HCT116 (cell line): ENCODE measurements at regions not wholly inside any gene's neighbourhood (a gene's known extent, or its start where the extent isn't known, plus 50 kb on each side); places are given as distances from the start of the nearest gene placed in this dataset.

Experiments
- ATAC-seq: fragments of 200-7000 bp; cut with Tn5 transposase; 2 replicates; pipeline ENCODE4 v1.9.1; 2020; ENCODE audit warnings: mild to moderate bottlenecking, moderate library complexity
- BruUV-seq: library from RNA; stranded (reverse); fragments of 400-500 nt; replicated peaks from 2 replicates; lab custom pipeline; 2021; lab: Mats Ljungman, UMichigan
- CTCF ChIA-PET: fragments of 300-600 bp; sonication (Branson Sonifier 250); formaldehyde crosslinking; loops from one replicate; lab custom pipeline; 2021; ENCODE audit warnings: antibody characterized with exemption; lab: Charles Lee
- POLR2A ChIA-PET: fragments of 300-600, 350-600 bp; sonication (Branson Sonifier 250); formaldehyde crosslinking; loops from one replicate; lab custom pipeline; 2021; ENCODE audit warnings: antibody characterized with exemption; lab: Charles Lee
- RAD21 ChIA-PET, 2 experiments: fragments of 300-600 bp; sonication (Branson Sonifier 250); formaldehyde crosslinking; loops; one replicate each; lab custom pipeline; 2023; ENCODE audit warnings: low total read pairs in 2 of 2; ENCODE audit not compliant: uncharacterized antibody in 2 of 2, unreplicated experiment in 2 of 2, low non-redundant PET in 1 of 2; lab: Charles Lee
- DNase-seq: peaks from one replicate; pipeline ENCODE4 v3.0.0-alpha.2; 2010; ENCODE audit warnings: low read depth, low spot score
- H2AFZ ChIP-seq: fragments of 200-600 bp; shearing (Covaris generic), sonication (generic); 2 replicates; pipeline ENCODE4 v1.6.1; 2017; ENCODE audit warnings: low read depth, mixed run types, mixed read lengths, antibody characterized with exemption, low read length; ENCODE audit not compliant: poor library complexity, severe bottlenecking
- H3K27ac ChIP-seq: 2 replicates; pipeline ENCODE4 v1.5.1; 2012; ENCODE audit warnings: low read depth, low read length
- H3K27me3 ChIP-seq: fragments of 200-600 bp; sonication (generic); 2 replicates; pipeline ENCODE4 v1.6.1; 2016; ENCODE audit warnings: mixed run types, low read length, mixed read lengths; ENCODE audit not compliant: insufficient read depth
- H3K36me3 ChIP-seq, 2 experiments: fragments of 200-500 bp in 1 of 2; fragments of 200-600 bp in 1 of 2; sonication (Bioruptor generic) in 1 of 2; sonication (generic) in 1 of 2; 2 replicates each; pipeline versions ENCODE4 v1.5.1 to v1.6.1; 2014 to 2016; ENCODE audit warnings: low read length in 2 of 2, inconsistent platforms in 1 of 2, mixed read lengths in 1 of 2, mixed run types in 1 of 2; ENCODE audit not compliant: insufficient read depth in 2 of 2, control insufficient read depth in 1 of 2
- H3K4me1 ChIP-seq, 2 experiments: fragments of 200-600 bp in 1 of 2; sonication (generic) in 1 of 2; 2 replicates each; pipeline versions ENCODE4 v1.5.1 to v1.6.1; 2012 to 2017; ENCODE audit warnings: low read length in 2 of 2, inconsistent platforms in 1 of 2, mild to moderate bottlenecking in 1 of 2, mixed read lengths in 1 of 2, mixed run types in 1 of 2, moderate library complexity in 1 of 2; ENCODE audit not compliant: insufficient read depth in 2 of 2, control insufficient read depth in 1 of 2
- H3K4me2 ChIP-seq: fragments of 200-600 bp; sonication (generic); 2 replicates; pipeline ENCODE4 v1.6.1; 2017; ENCODE audit warnings: mixed run types, low read length, mixed read lengths
- H3K4me3 ChIP-seq, 2 experiments: fragments of 200-600 bp in 1 of 2; sonication (generic) in 1 of 2; replicated peaks in 1 of 2; 2 replicates each; pipeline ENCODE4 v1.5.1; 2011 to 2016; ENCODE audit warnings: low read length in 2 of 2, control low read depth in 1 of 2, low read depth in 1 of 2, mild to moderate bottlenecking in 1 of 2, mixed read lengths in 1 of 2, mixed run types in 1 of 2
- H3K79me2 ChIP-seq: fragments of 200-600 bp; sonication (generic); 2 replicates; pipeline ENCODE4 v1.6.1; 2017; ENCODE audit warnings: mild to moderate bottlenecking, mixed run types, low read length, moderate library complexity, mixed read lengths; ENCODE audit not compliant: insufficient read depth
- H3K9ac ChIP-seq: fragments of 200-600 bp; sonication (generic); 2 replicates; pipeline ENCODE4 v1.6.1; 2016; ENCODE audit warnings: low read length, mixed read lengths
- H3K9me2 ChIP-seq: fragments of 200-600 bp; sonication (generic), shearing (Covaris generic); 2 replicates; pipeline ENCODE4 v1.6.1; 2017; ENCODE audit warnings: mixed run types, mild to moderate bottlenecking, moderate library complexity; ENCODE audit not compliant: insufficient read depth
- H3K9me3 ChIP-seq, 2 experiments: fragments of 200-500 bp in 1 of 2; fragments of 200-600 bp in 1 of 2; sonication (Bioruptor generic) in 1 of 2; sonication (generic) in 1 of 2; 2 replicates each; pipeline ENCODE4 v1.6.1; 2014 to 2017; ENCODE audit warnings: low read length in 2 of 2, mixed read lengths in 2 of 2, inconsistent platforms in 1 of 2, low read depth in 1 of 2, mild to moderate bottlenecking in 1 of 2, mixed run types in 1 of 2, moderate library complexity in 1 of 2; ENCODE audit not compliant: control insufficient read depth in 1 of 2, insufficient read depth in 1 of 2
- H4K20me1 ChIP-seq: fragments of 200-600 bp; sonication (generic), shearing (Covaris generic); 2 replicates; pipeline ENCODE4 v1.6.1; 2017; ENCODE audit warnings: mixed run types, mild to moderate bottlenecking, moderate library complexity; ENCODE audit not compliant: insufficient read depth
- ATF3 ChIP-seq: IDR thresholded peaks from 2 replicates; pipeline ENCODE4 v1.6.1; 2012
- CBX3 ChIP-seq: IDR thresholded peaks from 2 replicates; pipeline ENCODE4 v1.6.1; 2012; ENCODE audit warnings: low read depth
- CEBPB ChIP-seq: IDR thresholded peaks from 2 replicates; pipeline ENCODE4 v1.6.1; 2012; ENCODE audit warnings: low read depth
- CTCF ChIP-seq, 3 experiments: fragments of 200-600 bp in 1 of 3; sonication (generic) in 1 of 3; IDR thresholded peaks in 2 of 3; conservative IDR thresholded peaks in 1 of 3; 2 replicates each; pipeline ENCODE4 v1.5.1; 2012 to 2017; ENCODE audit warnings: low read depth in 2 of 3, low read length in 2 of 3, antibody characterized with exemption in 1 of 3, borderline replicate concordance in 1 of 3, control low read depth in 1 of 3, mild to moderate bottlenecking in 1 of 3, mixed read lengths in 1 of 3, mixed run types in 1 of 3, moderate library complexity in 1 of 3; ENCODE audit not compliant: insufficient read depth in 1 of 3
- EGR1 ChIP-seq: IDR thresholded peaks from 2 replicates; pipeline ENCODE4 v1.6.1; 2012; ENCODE audit warnings: low read depth
- EZH2 ChIP-seq: fragments of 200-600 bp; sonication (generic); IDR thresholded peaks from 2 replicates; pipeline ENCODE4 v1.6.1; 2017; ENCODE audit warnings: antibody characterized with exemption, mixed run types
- EZH2phosphoT487 ChIP-seq: fragments of 200-600 bp; IDR thresholded peaks from 2 replicates; pipeline ENCODE4 v1.6.1; 2018; ENCODE audit warnings: antibody characterized with exemption, borderline replicate concordance
- FOSL1 ChIP-seq: IDR thresholded peaks from 2 replicates; pipeline ENCODE4 v1.6.1; 2012; ENCODE audit warnings: low read depth
- JUND ChIP-seq: IDR thresholded peaks from 2 replicates; pipeline ENCODE4 v1.6.1; 2012
- MAX ChIP-seq: IDR thresholded peaks from 2 replicates; pipeline ENCODE4 v1.6.1; 2012
- POLR2A ChIP-seq: IDR thresholded peaks from 2 replicates; pipeline ENCODE4 v1.7.0; 2011; ENCODE audit warnings: borderline replicate concordance; ENCODE audit not compliant: insufficient read depth, insufficient read length; ENCODE audit errors: extremely low read depth
- POLR2AphosphoS5 ChIP-seq: IDR thresholded peaks from 2 replicates; pipeline ENCODE4 v1.6.1; 2011; ENCODE audit warnings: mild to moderate bottlenecking, low read depth, low read length, moderate library complexity
- RAD21 ChIP-seq: IDR thresholded peaks from 2 replicates; pipeline ENCODE4 v1.6.1; 2012; ENCODE audit warnings: low read depth, mild to moderate bottlenecking
- SIN3A ChIP-seq: IDR thresholded peaks from 2 replicates; pipeline ENCODE4 v1.6.1; 2012; ENCODE audit warnings: low read depth
- SP1 ChIP-seq: IDR thresholded peaks from 2 replicates; pipeline ENCODE4 v1.6.1; 2012; ENCODE audit warnings: low read depth
- TCF7L2 ChIP-seq: IDR thresholded peaks from 2 replicates; pipeline ENCODE4 v1.7.0; 2011; ENCODE audit warnings: borderline replicate concordance, inconsistent platforms; ENCODE audit not compliant: insufficient read depth, insufficient read length; ENCODE audit errors: extremely low read depth
- YY1 ChIP-seq: IDR thresholded peaks from 2 replicates; pipeline ENCODE4 v1.6.1; 2011; ENCODE audit warnings: low read length, low read depth, moderate library complexity, mild to moderate bottlenecking; ENCODE audit not compliant: insufficient replicate concordance; ENCODE audit errors: extremely low read depth
- ZFX ChIP-seq: fragments of 450-650 bp; IDR thresholded peaks from 2 replicates; pipeline ENCODE4 v1.6.1; 2017
- ZNF274 ChIP-seq: fragments of 200-500 bp; sonication (Bioruptor generic); IDR thresholded peaks from 2 replicates; pipeline ENCODE4 v1.6.1; 2014; ENCODE audit warnings: mild to moderate bottlenecking, low read depth, low read length, inconsistent platforms
- intact Hi-C: fragments of 100-400 bp; cut with micrococcal nuclease; formaldehyde crosslinking; loops from 2 replicates; pipeline ENCODE4 v1.10.0; 2022
- TF ChIP-seq, protein P1 (sequence below): IDR thresholded peaks from 2 replicates; pipeline ENCODE4 v1.6.1; 2011; ENCODE audit warnings: mild to moderate bottlenecking, low read length, moderate library complexity; ENCODE audit not compliant: insufficient replicate concordance; ENCODE audit errors: extremely low read depth

- no peak for TF ChIP-seq CTCF (IDR thresholded peaks at IDR 0.05 in 2 of 3, conservative IDR thresholded peaks at IDR 0.05 in 1 of 3; ENCODE audit: borderline replicate concordance in 1 of 3, insufficient read depth in 1 of 3, low read depth in 2 of 3, low read length in 2 of 3)
Measured at GRCh38 chr10:105953056-105953455, 1211.5 kb downstream of the SORCS1 start (continued).

GRCh38 chr10:105952153-105952552 lies 1212.4 kb downstream of the SORCS1 start:
- H3K27me3 ChIP-seq, result no peaks in the 10 kb centered on the region
- H3K9me2 ChIP-seq, result no peaks in the 10 kb centered on the region
- no peaks in the 10 kb centered on the region for H3K36me3 ChIP-seq
- H3K4me2 ChIP-seq, result no peak overlapping the region
- H3K27ac ChIP-seq, result no peak overlapping the region
- intact Hi-C loops, result no loop called here
- ChIA-PET RAD21 (no interaction called here), CTCF (no interaction called here), POLR2A (no interaction called here)
- no peaks in the 10 kb centered on the region for H3K4me1 ChIP-seq
- TF ChIP-seq RAD21 (no peak), EZH2 (no peak), YY1 (no peak), CEBPB (no peak), POLR2A (no peak), MAX (no peak), EZH2phosphoT487 (no peak), CTCF (IDR thresholded peaks at IDR 0.05 in 2 of 3, conservative IDR thresholded peaks at IDR 0.05 in 1 of 3; ENCODE audit: borderline replicate concordance in 1 of 3, insufficient read depth in 1 of 3, low read depth in 2 of 3, low read length in 2 of 3) (no peak), SP1 (no peak), EGR1 (no peak), ZNF274 (no peak), POLR2AphosphoS5 (no peak), ZFX (no peak), JUND (no peak), TCF7L2 (no peak), SIN3A (no peak), FOSL1 (no peak), ATF3 (no peak), CBX3 (no peak)
- TF ChIP-seq, protein P1, sequence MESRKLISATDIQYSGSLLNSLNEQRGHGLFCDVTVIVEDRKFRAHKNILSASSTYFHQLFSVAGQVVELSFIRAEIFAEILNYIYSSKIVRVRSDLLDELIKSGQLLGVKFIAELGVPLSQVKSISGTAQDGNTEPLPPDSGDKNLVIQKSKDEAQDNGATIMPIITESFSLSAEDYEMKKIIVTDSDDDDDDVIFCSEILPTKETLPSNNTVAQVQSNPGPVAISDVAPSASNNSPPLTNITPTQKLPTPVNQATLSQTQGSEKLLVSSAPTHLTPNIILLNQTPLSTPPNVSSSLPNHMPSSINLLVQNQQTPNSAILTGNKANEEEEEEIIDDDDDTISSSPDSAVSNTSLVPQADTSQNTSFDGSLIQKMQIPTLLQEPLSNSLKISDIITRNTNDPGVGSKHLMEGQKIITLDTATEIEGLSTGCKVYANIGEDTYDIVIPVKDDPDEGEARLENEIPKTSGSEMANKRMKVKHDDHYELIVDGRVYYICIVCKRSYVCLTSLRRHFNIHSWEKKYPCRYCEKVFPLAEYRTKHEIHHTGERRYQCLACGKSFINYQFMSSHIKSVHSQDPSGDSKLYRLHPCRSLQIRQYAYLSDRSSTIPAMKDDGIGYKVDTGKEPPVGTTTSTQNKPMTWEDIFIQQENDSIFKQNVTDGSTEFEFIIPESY, result no peak
- no peaks in the 10 kb centered on the region for H4K20me1 ChIP-seq
- ATAC-seq (no peak), DNase-seq (no peak)
- no TSS peak for BruUV-seq
- H3K79me2 ChIP-seq, result no peaks in the 10 kb centered on the region
- no peak overlapping the region for H3K4me3 ChIP-seq
- H3K9me3 ChIP-seq, result peaks cover 15 to 18% of the 10 kb centered on the region in 2 experiments; a peak in 2 of 4 replicates
- no peak overlapping the region for H3K9ac ChIP-seq
- H2AFZ ChIP-seq, result no peak overlapping the region
